Stimulated activated CD4-positive, alpha-beta T cell treated with anti-CD3 and anti-CD28 coated beads, Interleukin-15, amount 100 ng/mL, for 1 hour (primary cell): ENCODE measurements at regions not wholly inside any gene's neighbourhood (a gene's known extent, or its start where the extent isn't known, plus 50 kb on each side); places are given as distances from the start of the nearest gene placed in this dataset.

Experiments used
- DNase-seq, 2 donors: peaks; one replicate each; pipeline ENCODE4 v3.0.0-alpha.2; 2020; ENCODE audit warnings: low read depth in 1 of 2, low spot score in 1 of 2

DNA sequence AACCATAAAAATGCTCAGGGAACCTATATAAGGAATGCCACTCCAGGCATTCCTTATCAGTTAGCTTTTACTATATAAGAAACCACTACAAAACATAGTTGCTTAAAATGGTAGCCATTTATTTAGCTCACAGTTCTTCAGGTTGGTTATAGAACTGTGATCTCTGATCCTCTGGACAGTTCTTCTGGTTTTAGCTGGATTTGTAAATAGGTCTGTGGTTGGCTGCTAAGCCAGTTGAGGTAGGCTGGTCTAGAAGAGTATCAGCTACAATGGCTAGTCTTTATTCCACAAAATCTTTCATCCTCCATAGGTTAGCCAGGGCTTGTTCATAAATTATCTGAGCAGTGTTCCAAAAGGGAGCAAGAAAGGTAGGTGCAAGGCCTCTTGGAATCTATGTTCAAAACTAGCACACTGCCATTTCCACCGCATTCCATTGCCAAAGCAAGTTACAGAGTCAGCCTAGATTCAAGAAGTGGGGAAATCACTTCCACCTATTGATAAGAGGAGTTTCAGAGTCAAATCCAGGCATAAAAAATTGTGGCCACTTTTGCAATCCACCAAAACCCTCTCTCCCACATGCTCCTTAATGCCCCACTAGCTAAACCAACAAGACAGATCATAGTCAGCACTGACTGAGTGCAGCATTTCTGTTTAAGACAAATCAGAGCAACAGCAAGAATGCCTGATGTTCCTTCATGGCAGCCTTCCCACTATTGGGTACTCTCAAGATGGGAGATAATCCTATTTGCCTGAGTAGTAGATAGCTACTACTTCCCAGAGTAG is 146.4 kb downstream of the IRS1 start:
- no peak for DNase-seq

DNA sequence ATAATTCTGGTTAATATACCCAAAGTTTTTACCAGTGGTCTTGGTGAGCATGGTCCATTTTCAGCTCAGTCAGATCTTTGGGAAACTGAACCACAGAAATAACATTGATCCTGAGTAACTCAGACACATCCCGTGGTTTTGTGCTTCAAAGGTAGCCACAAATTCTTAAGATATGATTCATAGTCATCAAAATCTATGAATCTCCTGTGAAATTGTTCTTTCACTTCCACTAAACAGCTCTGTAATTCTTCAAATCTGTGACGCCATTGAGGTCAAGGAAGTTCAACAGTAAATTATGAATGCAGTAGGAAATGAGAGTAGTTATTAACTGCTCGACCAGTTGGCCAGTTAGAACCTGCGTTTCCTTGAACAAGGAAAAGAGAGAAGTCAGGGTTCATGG is 147.3 kb downstream of the IRS1 start:
- DNase-seq = no peak

DNA sequence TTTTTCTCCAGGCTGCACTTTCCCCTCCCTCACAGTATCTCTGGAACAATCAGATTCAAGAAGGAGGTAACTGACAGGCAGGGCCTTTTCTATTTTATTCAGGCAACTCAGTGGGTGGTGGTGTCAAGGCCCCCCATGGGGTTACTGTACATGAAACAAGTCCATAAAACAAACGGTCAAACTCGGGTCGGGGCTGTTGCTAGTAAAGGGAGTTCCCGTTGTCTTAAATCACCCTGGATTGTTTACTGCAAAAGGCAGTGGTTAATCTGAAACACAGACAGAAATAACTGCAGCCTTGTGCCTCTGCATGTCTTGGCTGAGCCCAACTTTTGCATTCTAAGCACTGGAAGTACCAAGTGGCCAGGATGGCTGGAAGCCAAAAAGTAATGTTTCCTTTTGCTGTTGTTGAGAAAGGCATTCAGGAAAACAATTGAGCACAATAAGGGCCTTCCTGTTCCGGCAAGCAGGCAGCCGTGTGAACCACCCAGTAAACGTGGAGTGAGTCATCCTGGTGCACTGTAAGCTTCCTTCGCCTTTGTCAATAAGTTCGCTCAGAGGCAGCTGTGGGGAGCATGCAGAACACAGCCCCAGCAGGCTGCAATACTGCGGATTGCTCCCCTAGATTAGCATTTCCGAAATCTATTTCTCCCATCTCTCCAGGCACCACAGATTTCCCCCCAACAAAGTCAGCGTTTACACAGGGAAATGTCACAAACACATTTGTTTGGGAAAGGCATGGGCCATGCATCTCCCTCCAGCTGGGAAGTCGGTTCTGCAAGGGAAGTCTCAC is 149.6 kb downstream of the IRS1 start:
- DNase-seq = peak in 1 of 2 donors; percentile 16

DNA sequence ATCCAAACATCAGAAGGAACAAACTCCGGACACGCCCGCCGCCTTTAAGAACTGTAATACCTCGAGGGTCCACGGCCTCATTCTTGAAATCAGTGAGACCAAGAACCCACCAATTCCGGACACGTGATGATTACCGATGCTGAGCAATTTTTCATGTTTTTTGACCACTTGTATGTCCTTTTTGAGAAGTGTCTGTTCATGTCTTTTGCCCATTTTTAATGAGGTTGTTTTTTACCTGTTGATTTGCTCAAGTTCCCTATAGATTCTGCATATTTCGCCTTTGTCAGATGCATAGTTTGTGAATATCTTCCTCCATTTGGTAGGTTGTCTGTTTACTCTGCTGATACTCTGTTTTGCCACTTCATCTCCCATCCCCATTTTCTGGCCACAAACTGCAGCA is 150.4 kb downstream of the IRS1 start:
- no peak for DNase-seq

DNA sequence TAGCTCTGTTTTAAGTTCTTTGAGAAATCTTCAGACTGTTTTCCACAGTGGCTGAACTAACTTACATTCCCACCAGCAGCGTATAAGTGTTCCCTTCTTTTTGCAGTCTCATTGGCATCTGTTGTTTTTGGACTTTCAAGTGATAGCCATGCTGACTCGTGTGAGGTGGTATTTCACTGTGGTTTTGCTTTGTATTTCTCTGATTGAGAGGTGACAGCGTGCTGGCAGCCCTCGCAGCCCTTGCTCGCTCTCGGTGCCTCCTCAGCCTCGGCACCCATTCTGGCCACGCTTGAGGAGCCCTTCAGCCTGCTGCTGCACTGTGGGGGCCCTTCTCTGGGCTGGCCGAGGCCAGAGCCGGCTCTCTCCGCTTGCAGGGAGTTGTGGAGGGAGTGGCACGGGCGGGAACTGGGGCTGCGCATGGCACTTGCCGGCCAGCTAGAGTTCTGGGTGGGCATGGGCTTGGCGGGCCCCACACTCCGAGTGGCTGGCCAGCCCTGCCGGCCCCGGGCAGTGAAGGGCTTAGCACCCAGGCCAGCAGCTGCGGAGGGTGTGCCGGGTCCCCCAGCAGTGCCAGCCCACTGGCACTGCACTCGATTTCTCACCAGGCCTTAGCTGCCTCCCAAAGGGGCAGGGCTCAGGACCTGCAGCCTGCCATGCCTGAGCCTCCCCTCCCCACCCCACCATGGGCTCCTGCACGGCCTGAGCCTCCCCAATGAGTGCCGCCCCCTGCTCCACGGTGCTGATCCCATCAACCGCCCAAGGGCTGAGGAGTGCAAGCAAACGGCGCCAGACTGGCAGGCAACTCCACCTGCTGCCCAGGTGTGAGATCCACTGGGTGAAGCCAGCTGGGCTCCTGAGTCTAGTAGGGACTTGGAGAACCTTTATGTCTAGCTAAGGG is 151.8 kb downstream of the IRS1 start:
- no peak for DNase-seq

DNA sequence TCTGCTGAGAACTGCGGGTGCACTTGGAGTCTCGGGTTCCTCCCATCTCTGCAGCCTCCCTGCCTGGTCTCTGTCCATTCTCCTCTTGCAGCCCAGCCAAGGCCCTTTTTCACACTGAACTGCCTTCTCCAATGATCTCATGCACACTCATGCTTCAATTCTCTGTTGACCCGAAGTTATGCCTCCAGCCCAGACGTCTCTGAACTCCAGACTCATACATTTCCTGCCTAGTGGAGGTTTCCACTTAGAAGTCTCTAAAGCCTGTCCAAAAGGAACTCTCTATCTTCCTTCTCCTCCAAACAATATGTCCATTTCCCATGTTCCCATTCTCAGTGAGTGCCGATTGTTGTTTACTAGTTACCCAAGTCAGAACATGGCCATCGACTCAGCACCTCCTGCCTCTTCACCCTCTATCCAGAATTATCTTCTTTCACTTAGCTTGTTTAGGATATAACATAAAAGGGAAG is 155.2 kb downstream of the IRS1 start:
- no peak for DNase-seq

DNA sequence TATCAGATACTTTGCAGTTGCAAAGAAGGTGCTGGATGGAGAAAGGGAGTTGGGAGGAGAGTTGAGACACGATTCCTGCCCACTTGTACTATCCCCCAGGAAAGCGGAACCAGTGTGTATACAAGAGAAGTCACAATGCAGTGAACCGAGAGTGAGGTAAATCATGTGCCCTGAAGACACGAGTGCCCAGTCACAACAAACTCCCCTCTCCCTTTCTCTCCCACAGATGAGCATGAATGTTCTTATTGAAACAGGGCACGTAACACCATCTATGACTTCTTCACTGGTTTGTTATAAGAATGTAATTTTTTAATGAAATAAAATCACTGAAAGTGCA is 155.7 kb downstream of the IRS1 start:
- no peak for DNase-seq

DNA sequence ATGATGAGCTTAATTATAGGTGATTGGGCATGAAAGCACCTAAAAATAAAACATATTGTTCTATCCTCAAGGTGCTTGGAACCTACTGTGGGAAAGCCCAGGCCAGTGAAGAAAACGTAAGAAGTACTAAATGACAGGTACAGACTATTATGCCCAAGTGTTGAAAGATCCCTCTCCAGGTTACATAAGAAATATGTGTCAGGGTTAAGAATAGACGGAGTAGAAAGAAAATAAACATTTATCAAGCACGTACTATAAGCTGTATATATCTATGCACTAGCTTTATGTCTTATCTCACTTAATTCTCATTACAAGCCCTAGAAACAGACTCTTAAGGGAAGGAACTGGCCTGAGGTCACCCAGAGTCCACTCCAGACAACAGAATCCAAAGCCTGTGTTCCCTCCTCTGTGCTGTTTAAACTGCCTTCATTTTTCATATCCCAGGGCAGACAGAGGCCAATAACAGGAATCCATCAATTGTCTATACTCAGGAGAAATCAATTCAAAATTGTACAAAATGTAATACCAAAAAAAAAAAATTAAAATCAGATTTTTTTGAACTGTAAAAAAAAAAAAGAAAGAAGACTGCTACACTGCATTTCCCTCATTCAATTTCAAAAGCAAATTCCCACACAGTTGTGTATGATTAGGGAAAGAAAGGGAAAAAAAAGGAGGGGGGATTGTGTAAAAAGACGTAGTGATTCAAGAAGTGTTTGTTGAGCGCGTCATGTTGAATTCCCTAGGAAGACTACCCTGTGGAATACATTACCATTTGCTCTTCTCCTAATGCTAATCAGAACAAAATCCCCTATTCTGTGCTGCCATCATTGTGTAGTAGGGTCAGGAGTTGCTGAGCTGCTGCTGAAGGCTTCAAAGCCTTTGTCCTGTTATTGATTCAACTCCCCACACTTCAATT is 156.3 kb downstream of the IRS1 start:
- DNase-seq = no peak

DNA sequence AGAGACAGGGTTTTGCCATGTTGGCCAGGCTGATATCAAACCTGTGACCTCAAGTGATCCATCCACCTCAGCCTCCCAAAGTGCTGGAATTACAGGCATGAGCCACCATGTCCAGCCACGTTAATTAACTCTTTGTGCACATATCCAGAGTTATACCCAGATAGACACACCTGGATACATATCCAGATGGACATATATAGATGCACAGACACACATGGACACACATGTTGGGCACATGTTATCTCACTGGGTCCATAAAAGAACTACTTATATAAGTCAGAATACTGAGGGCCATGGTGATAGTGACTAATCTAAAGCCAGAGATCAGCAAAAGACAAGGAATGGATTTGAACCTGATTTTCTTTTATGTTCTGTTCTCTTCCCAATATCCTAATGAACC is 158.6 kb downstream of the IRS1 start:
- no peak for DNase-seq

DNA sequence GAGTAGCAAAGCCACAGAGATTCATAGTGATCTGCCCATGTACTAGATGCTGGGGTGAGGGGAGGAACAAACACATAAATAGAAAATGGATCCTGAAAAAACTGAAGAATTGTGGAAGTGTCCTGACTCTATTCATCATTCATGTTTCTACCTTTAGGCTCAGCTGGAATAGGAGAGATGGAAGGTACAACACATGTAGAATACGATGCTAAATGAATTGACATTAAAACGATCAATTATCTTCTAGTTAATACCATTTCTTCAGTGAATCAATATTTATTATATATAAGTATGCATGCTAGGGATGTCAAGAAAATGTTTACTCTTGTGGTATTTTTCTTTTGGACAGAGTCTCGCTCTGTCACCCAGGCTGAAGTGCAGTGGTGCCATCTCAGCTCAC is 159.1 kb downstream of the IRS1 start:
- DNase-seq = no peak

DNA sequence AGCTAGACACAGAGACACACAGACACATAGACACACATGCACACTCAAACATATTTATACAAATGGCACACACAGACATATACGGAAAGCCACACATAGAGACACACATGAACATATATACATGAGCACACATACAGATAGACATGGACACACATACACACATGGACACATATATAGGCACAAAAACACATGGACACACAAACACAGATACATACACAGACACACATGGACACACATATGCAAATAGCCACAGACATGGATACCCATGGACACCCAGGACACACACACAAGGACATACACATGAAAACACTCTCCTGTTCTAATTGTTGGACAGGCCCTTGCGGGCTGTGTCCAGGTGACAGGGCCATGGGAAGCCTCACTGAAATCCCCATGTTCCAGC is 160.1 kb downstream of the IRS1 start:
- no peak for DNase-seq

DNA sequence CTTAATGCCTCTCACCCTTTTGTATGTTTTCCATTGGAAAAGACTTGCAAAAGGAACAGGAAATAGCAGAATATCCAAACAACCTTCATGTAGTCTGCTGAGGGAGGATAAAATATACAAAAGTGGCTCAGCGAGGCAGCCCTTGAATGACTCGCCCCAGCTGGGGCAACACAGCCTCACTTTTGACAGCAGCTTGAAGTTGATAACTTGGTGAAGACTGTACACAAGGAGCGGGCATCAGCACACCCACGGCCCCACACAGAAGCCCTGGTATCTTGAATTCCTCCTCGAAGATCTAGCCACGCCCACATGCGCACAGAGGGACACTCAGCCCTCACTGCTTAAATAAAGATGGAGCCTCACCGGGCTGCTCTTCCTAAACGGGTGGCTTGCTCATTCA is 161.0 kb downstream of the IRS1 start:
- DNase-seq = no peak

DNA sequence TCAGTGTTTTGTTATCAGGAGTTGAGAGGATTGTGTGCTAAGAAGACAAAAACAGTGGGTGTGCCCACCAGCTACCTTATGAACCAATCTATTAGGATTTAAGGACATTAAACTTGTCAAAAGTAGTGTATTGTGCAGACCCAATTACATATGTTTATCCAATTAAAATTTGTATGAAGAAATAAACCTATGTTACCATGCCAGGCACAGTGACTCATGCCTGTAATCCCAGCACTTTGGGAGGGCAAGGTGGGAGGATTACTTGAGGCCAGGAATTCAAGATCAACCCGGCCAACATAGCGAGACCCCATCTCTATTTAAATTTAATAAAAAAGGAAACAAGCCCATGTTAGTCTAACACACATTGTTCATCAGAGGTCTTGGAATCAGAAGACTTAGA is 162.2 kb downstream of the IRS1 start:
- DNase-seq = no peak

DNA sequence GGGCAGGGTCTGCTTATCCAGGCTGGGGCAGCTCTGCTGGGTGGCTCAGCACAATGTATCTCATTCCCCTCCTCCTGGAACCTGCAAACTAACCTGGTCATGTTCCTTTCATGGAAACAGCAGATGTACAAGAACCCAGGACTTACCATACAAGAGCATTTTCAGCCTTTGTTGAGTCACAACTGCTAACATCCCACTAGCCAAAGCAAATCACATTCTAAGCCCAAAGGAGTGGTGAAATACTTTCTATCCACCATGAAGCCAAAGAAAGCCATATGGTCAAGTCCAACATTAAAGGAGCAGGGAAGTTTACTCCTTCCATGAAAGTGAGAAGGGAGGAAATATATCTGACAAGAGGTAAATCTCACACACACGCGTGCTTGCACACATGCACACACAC is 163.0 kb downstream of the IRS1 start:
- DNase-seq = no peak

DNA sequence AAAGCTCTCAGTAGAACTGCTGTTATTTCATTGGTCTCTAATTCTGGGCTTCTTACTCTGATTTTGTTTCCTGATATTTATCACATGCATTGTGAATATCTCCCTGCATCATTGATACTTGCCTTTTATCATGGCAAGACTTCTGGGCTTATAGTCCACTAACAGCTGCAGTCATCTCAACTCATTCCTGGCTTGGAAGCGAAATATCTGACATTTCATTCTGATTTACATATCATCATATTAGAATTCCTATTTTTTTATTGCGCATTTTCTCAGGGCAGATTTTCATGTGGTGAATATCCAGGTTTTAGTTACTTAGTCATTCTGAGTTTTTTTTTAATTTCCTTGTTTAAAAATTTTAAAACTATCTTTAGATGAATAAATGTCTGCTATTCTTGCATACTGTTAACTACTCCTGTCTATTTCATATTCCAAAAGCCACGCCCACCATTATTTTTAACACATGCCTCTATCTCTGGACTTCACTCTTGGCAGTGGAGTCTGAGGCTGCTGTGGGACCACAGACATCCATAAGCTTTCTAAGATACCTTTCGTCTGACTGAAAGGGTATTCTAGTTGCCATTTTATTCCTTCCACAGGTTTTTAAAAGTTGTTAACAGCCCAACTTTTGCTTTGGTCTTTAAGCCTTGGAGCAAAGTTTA is 164.5 kb downstream of the IRS1 start:
- no peak for DNase-seq

DNA sequence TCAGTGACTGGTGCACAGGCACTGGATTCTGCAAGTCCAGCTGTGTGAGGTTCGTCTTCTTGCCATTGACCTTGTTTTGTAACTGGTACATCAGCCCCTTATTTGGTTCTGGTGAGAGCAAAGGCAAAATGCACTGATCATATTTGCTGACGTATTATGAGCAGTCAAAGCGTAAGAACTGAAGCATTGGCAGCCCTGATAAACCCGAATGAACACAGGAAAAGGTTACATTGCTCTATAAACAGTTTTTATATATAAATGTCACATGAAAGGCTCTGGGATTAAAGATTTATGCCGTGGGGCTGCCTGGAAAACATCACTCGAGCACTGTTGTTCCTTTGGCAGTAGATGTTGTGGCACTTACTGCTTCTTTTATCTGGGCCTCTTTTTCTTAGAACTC is 167.9 kb downstream of the IRS1 start:
- DNase-seq = no peak

DNA sequence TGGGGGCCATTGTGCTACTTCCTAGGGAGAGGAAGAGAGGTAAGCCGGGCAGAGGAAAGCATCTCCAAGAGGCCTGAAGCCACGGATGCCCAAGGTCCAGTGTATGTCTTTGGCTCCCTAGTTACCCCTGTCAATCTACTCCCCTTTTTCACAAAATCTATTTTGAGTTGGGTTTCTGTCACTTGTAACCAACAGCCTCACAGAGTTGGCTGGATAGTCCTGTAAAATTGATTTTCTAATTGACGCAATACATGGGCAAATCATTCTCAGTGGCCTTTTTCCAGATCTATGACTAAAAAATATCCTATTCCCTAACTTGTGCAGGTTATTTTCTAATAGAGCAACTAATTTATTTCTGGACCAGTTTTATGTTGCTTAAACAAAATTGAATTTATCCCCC is 168.4 kb downstream of the IRS1 start:
- no peak for DNase-seq

DNA sequence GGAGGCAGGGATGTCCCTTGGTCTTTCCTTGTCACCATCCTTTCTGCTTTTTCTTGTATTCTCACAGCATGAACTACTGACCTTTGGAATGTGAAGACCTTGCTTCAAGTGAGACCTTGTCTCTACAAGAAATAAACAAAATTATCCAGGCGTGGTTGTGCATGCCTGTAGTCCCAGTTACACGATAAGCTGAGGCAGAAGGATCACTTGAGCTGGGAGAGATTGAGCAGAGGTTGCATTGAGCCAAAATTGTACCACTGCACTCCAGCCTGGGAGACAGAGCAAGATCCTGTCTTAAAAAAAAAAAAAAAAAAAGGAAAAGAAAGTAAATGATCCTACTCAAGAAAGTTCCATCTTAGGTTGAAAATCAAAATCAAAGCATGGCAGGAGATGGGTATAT is 173.7 kb downstream of the IRS1 start:
- DNase-seq = no peak

DNA sequence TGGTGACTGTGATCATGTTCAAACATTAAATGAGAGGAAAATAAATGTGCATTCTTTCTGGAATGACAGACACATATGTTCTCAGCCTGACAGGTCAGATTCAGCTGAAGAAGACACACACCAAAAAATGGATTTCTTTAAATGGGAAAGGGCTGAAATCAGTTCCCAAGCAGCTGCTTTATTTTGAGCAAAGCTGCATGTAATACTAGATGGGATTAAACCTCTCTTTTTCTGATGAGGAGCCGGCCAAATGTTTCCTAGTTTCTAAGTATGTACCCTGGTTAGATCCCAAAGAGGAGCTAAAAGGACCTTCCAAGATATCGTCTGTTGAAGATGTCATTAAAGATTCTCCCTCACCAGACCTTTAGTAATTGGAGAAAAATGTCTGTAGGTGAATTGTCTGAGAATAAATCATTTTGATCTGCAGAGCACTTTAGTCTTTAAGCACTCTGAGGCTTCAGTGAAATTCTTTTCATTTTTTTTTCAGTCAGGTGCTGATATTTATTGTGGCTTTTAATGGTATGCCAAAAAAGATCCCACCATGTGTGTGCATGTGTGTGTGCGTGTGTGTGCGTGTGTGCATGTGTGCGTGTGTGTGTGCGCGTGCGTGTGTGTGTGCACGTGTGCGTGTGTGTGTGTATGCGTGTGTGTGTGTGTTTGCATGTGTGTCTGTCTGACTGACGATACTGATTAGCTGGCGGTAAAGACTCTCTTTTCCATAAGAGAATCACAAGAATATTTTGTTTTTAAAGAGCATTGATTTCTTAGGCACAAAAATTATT is 175.8 kb downstream of the IRS1 start:
- no peak for DNase-seq
